Endometrium (tissue), 2 donors: ENCODE measurements at regions not wholly inside any gene's neighbourhood (a gene's known extent, or its start where the extent isn't known, plus 50 kb on each side); places are given as distances from the start of the nearest gene placed in this dataset.
"Not testable (repeated sequence)": the region's sequence is repeated elsewhere in the genome, so short reads cannot be mapped to it uniquely, and the experiment has no call there.

Source experiments
- FAIRE-seq: peaks from 2 replicates; lab custom pipeline; 2012; peaks lifted over from hg19 to GRCh38; lab: Jason Lieb, UNC
- donor health status: control.
- donor health status: control.

DNA sequence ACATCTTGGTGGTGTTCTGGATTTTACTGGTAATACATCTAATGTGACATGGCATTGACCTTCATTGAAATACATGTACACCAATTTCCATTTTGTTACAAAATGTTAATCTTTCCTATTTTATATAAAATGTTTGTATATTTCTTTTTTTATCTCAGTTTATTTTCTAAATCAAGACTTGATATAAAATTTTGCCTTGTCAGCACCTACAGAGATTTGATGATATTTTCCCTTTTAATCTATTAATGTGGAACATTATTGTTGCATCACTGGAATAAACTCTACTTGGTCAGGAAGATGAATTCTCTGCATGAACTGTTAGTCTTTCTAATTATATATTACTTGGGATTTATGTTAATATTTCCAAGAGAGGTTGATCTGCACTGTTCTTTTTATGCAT lies 294.0 kb upstream of the ETAA1 start:
- FAIRE-seq: peak; percentile 15

- no peak for FAIRE-seq
Observed at GRCh38 chr2:67108231-67108630, 288.9 kb upstream of the ETAA1 start.

GRCh38 chr2:67124531-67124930 lies 272.6 kb upstream of the ETAA1 start:
- no peak for FAIRE-seq

DNA sequence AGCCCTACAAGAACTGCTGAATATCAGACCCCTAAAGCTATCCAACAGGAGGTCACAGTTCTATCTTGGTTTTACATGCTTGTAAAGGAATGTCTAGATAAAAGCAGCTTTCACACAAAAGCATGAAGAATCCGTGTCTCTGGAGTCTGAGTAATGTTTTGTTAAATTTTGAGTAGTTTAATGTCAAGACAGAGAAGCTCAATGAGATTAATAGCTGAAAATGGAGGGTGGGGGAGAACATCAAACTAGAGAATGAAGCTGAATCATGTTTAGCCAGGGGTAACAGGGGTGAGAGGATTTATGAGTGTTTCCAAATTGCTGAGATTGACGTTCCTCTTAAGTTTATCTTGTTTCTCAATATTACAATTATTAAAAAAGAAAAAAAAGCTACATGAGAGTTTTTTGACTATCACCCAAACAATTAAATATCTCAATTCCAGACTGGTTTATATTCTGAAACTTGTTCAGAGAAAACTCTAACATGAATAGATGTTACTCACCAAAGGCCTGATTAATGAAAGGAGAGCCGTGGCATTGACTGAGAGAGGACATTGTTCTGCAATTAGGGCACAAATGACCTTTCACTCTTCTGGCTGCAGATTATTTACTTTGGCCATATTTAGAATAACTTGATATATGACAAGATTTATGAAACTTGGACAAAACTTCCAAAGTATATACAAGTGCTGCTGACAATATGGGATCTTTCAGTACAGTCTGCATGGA lies 266.4 kb upstream of the ETAA1 start:
- FAIRE-seq: no peak

DNA sequence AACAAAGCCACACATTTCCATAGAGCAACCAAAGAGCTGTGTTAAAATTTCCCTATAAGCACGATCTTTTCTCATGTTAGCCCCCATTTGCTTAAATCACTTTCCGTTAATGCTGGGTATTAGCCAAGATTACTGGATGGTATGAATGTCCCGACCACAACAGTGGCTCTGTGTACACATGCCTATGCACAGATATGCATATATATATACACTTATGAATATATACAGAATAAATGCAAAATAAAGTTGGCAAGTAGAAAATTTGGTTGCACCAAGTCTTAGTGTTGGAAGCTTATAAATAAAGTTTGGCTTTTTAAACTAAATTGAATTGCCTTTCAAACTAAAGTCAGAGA lies 265.9 kb upstream of the ETAA1 start:
- FAIRE-seq: no peak

GRCh38 chr2:67132441-67132940 lies 264.6 kb upstream of the ETAA1 start:
- FAIRE-seq: not testable (repeated sequence)

DNA sequence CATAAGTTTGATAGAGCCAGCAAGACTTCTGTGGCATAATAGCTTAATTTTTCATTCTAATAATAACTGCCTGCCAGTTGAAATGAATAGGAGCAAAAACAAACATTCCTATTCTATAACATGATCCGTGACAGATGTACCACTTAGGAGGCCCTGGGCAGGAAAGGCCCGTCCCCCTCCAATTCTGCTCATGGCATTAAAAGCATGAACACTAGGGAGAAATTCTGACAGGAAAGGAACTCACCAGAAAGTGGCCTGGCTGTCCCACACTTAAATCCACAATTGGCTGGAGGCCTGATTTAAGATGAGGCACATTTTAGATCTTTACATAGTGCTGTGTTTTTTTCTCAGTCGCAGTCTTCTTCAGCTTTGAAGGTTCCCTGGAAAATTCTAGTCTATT lies 261.9 kb upstream of the ETAA1 start:
- FAIRE-seq: no peak

DNA sequence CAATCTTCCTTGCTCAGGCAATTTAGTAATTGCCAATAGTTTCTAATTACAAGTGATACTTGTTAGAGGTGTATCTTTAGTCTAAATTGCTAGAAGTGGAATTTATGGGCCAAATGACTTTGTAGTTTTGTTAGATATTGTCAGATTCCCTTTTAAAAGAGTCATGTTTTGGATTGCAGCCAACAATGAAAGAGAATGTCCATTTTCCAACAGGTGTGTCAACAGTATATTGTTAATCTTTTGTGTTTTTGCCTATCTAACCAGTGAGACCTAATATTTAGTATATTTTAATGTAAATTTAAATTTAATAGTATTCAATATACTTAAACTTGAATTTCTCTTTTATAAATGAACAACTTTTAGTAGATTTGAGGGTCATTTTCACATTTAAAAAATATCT lies 259.4 kb upstream of the ETAA1 start:
- FAIRE-seq: no peak

- FAIRE-seq: no peak
Observed at GRCh38 chr2:67142071-67142470, 255.1 kb upstream of the ETAA1 start.

- no peak for FAIRE-seq
Observed at GRCh38 chr2:67142741-67143140, 254.4 kb upstream of the ETAA1 start.

DNA sequence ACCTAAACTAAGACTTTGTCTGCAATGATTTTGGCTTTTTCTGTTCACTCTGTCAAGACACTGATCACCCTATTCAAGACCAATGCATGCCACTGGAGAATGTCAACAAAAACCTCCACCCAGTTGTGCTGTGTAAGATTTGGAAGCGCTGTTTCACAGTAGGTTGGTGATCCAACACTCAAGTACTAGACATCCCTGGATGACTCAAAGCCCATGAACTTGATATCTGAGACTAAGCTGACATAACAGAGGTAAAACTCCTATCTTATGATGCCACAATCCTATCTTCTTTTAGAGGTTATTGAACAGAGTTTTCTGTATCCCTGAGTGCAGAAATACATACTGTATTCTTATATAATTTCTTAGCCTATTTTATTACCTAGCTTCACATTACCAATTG lies 251.3 kb upstream of the ETAA1 start:
- FAIRE-seq: no peak

DNA sequence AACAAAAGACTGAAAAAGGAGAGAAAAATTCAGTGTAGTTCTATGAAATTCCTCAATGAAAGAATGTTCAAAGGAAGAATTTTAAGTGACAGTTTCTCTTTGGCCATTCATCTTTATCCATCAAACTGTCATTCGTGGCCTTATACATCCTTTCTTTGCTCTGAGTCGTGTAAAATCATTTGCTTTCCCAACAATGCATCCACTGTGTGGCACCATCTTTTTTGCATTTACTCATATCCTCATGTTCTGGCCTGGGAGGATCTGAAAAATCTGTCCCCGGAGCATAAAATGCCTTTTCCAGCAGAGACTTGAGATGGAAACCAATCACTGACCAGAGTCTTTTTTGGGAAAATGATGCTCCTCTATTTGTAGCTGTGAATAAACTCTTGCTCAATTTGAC lies 240.3 kb upstream of the ETAA1 start:
- FAIRE-seq: no peak

- no peak for FAIRE-seq
Observed at GRCh38 chr2:67158718-67159117, 238.4 kb upstream of the ETAA1 start.

- FAIRE-seq: peak; percentile 69
Observed at GRCh38 chr2:67159929-67160328, 237.2 kb upstream of the ETAA1 start.

GRCh38 chr2:67164771-67165522 lies 232.2 kb upstream of the ETAA1 start:
- FAIRE-seq: no peak

DNA sequence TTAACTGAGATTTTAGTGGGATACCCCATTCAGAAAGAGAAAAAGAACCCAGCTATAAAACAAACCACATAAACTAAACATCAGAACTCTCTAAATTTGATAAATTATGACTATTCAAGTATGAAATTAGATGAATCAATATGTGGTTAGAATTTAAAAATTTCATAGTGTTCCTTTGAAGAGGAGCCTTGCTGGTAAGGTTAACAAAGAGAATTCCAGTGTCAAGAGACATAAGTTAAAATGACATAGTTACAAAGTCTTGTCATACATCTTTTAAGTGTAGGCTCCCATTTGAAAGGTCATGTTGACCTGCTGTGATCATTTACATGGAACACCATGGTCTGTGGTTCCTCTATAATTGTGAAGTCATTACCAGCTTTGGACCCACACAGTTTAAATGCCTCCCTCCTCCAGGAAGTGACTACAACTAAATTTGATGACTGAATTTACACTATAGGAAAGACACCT lies 231.6 kb upstream of the ETAA1 start:
- FAIRE-seq: no peak

GRCh38 chr2:67166511-67166910 lies 230.6 kb upstream of the ETAA1 start:
- FAIRE-seq: not testable (repeated sequence)

DNA sequence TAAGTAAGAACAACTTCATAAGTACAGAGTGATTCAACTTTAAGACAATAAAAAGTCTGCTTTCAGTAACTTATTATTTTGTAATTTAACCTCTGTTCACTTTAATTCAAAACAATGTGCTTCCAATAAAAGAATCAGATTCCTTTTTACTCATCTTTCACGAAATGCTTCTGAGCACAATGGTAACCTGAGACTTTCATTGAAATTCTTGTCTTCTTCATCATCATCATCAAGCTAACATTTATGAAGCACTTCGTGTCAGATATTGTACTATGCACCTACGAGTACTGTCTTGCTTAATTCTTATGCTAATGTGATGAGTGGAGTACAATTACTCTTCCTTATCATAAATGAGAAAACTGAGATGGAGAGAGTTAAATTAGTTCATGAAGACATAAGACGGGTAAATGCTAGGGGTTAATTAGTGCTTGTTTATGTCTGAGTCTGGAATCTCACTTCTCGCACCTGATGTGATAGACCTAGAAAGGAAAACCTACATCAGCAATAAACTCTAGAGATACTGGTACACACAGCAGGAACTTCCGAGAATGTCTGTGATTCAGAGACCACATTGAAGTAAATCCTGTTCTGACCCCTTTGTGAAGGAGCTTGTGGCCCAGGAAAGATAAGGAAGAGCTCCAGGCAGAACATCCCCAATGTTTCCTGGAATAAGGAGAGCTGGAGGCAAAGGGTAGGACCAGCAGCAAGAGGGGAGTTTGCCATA lies 227.6 kb upstream of the ETAA1 start:
- FAIRE-seq: no peak

DNA sequence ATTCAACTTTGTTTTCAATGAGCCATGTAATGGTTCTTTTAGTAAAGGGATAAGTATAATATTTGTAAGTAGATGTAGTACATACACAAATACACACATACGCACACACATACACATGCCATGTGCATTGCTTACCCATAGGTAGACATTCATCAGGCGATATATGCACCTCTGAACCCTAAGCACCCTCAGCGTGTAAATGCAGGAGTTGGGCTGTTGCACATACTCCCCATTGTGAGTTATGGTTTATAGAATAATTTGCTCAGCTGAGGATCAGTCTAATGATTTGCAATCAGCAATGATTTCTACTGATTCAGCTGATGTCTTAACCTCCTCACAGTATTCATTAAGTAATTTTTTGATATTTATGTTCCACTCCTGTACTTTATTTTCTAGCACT lies 217.6 kb upstream of the ETAA1 start:
- FAIRE-seq: no peak

- no peak for FAIRE-seq
Observed at GRCh38 chr2:67180841-67181240, 216.3 kb upstream of the ETAA1 start.

- no peak for FAIRE-seq
Observed at GRCh38 chr2:67182884-67183283, 214.2 kb upstream of the ETAA1 start.

DNA sequence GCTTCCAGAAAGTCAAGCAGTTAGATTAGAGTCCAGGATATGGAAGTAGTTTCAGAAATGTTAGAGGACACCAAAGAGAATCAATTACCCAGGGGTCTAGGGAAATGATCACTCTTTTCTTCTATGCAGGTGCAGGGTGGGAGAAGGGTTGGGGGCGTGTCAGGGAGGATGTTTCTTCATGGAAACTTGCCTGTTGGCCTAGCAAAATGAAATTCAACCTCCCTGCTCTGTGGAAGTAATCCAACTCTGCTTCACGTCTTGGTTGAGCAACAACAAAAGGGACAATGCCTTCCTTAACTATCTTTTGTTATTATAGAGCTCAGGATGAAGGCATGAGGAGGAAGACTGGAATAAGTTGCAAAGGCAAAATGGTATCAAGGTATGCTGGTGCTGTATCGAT lies 210.8 kb upstream of the ETAA1 start:
- FAIRE-seq: no peak

DNA sequence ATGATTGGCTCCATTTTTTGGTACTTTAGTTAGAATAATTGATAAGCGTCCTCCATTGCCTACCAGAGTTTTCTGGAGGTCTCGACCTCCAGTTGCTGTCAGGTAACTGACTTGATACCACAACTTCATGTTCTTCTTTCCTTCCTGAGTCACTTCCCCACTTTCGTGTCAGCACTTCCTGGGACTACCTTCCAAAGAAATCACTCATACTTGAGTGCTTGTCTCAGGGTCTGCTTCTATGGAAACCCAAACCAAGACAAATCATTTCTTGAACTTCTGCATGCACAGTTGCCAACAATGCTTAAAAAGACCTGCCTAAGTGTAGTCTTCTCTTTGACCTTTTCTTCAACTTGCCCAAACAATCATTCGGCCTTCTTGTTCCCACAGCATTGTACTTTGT lies 210.3 kb upstream of the ETAA1 start:
- FAIRE-seq: no peak
